ENCODE measurements at regions not wholly inside any gene's neighbourhood (a gene's known extent, or its start where the extent isn't known, plus 50 kb on each side); places are given as distances from the start of the nearest gene placed in this dataset.
"Not testable (repeated sequence)": the region's sequence is repeated elsewhere in the genome, so short reads cannot be mapped to it uniquely, and the experiment has no call there.

DNA sequence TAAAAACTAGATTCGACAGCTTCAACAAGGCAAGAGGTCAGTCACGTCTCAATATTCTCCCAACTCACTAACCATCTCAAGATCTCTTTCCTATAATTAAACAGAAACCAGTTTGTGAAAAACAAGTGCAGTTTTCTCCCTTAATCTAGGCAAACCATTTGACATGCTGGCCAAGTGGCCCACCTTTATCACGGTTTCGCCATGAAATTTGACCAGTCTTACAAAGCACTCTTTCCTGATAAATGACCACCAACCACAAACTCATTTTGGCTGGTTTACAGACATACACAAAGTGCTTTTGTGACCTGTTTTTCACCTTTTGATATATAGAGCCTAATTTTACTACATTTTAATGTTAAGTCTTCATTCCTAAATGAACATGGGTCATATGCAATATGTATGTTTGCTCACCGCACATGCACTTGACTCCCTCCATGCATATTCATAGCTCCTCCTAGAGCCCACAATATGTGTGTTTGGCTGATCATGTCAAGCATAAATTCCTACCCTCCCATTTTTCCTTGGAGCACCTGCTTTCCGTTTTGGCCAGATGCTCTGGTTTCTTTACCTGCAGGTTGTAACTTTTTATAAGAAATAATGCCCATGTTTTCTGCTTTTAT lies 385.1 kb downstream of the RAD51AP2 start:
- POLR2A ChIA-PET, result no interaction called here
- ATAC-seq (no peak), DNase-seq (ENCODE audit: low read depth, low spot score) (no peak)
- intact Hi-C loops (cut with micrococcal nuclease; ENCODE audit: unreplicated experiment) (no loop called here), in situ Hi-C loops (cut with HindIII; ENCODE audit: low pct_unique_long_range_greater_than_20kb, low sequenced_read_pairs) (no loop called here)
- CTCF ChIA-PET, result no interaction called here
- Histone ChIP-seq H3K27ac (ENCODE audit: low read length) (no peak overlapping the region), H3K27me3 (ENCODE audit: control insufficient read depth, insufficient read depth, low read length) (no peaks in the 10 kb centered on the region), H3K36me3 (ENCODE audit: control insufficient read depth, insufficient read depth, low read length) (no peaks in the 10 kb centered on the region), H3K4me3 (ENCODE audit: low read depth in 2 of 2, low read length in 2 of 2) (no peak overlapping the region), H3K4me1 (ENCODE audit: control insufficient read depth, insufficient read depth, low read length) (no peaks in the 10 kb centered on the region), H3K9me3 (ENCODE audit: control insufficient read depth, insufficient read depth, low read depth, low read length) (no peaks in the 10 kb centered on the region)
- TF ChIP-seq POLR2AphosphoS5 (IDR thresholded peaks at IDR 0.05; ENCODE audit: low read depth, low read length), result no peak
- no peak for TF ChIP-seq TCF7L2 (IDR thresholded peaks at IDR 0.05; ENCODE audit: low read depth, low read length)
- TF ChIP-seq, protein P1, sequence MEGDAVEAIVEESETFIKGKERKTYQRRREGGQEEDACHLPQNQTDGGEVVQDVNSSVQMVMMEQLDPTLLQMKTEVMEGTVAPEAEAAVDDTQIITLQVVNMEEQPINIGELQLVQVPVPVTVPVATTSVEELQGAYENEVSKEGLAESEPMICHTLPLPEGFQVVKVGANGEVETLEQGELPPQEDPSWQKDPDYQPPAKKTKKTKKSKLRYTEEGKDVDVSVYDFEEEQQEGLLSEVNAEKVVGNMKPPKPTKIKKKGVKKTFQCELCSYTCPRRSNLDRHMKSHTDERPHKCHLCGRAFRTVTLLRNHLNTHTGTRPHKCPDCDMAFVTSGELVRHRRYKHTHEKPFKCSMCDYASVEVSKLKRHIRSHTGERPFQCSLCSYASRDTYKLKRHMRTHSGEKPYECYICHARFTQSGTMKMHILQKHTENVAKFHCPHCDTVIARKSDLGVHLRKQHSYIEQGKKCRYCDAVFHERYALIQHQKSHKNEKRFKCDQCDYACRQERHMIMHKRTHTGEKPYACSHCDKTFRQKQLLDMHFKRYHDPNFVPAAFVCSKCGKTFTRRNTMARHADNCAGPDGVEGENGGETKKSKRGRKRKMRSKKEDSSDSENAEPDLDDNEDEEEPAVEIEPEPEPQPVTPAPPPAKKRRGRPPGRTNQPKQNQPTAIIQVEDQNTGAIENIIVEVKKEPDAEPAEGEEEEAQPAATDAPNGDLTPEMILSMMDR (IDR thresholded peaks at IDR 0.05), result no peak
- no peak for TF ChIP-seq SIN3A (IDR thresholded peaks at IDR 0.05; ENCODE audit: borderline replicate concordance, insufficient read depth, low read depth, low read length)
- TF ChIP-seq, protein P2, sequence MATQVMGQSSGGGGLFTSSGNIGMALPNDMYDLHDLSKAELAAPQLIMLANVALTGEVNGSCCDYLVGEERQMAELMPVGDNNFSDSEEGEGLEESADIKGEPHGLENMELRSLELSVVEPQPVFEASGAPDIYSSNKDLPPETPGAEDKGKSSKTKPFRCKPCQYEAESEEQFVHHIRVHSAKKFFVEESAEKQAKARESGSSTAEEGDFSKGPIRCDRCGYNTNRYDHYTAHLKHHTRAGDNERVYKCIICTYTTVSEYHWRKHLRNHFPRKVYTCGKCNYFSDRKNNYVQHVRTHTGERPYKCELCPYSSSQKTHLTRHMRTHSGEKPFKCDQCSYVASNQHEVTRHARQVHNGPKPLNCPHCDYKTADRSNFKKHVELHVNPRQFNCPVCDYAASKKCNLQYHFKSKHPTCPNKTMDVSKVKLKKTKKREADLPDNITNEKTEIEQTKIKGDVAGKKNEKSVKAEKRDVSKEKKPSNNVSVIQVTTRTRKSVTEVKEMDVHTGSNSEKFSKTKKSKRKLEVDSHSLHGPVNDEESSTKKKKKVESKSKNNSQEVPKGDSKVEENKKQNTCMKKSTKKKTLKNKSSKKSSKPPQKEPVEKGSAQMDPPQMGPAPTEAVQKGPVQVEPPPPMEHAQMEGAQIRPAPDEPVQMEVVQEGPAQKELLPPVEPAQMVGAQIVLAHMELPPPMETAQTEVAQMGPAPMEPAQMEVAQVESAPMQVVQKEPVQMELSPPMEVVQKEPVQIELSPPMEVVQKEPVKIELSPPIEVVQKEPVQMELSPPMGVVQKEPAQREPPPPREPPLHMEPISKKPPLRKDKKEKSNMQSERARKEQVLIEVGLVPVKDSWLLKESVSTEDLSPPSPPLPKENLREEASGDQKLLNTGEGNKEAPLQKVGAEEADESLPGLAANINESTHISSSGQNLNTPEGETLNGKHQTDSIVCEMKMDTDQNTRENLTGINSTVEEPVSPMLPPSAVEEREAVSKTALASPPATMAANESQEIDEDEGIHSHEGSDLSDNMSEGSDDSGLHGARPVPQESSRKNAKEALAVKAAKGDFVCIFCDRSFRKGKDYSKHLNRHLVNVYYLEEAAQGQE (IDR thresholded peaks at IDR 0.05; ENCODE audit: insufficient read depth in 1 of 2, low read depth in 2 of 2, low read length in 1 of 2), result no peak
- no TSS peak for BruUV-seq (replicated peaks)

DNA sequence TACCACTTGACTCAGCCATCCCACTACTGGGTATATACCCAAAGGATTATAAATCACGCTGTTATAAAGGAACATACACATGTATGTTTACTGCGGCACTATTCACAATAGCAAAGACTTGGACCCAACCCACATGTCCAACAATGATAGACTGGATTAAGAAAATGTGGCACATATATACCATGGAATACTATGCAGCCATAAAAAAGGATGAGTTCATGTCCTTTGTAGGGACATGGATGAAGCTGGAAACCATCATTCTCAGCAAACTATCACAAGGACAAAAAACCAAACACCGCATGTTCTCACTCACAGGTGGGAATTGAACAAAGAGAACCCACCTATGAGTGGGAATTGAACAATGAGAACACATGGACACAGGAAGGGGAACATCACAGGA lies 387.6 kb downstream of the RAD51AP2 start:
- in situ Hi-C loops (cut with HindIII; ENCODE audit: low pct_unique_long_range_greater_than_20kb, low sequenced_read_pairs), result not testable (repeated sequence)

DNA sequence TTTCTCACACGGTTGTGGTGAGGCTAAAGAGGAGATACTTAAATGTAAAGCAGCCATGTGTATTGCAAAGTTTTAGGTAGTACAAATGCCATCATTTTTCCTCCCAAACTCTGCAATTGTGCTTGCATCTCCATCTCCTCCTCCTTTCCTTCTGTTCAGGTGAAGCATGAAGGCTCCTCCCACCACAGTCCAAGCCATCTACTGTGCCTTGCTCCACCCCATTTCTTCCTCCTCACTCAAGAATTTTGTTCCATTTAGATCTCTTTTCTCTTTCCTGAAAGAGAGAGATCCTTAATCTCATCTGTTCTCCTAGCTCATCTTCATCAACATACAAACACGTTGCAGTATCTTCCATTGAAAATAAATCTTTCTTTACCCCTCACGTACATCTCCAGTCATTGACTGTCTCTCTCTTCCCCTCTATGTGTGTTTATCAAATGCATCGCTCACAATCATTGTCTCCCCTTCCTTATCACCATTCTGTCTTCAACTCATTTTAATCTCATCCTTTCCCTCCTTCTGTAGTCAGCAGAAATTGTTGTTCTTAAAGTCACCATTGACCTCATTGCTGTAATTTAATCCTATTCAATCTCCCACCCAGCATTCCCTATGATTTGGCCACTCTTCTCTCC lies 392.1 kb downstream of the RAD51AP2 start:
- ChIA-PET CTCF (no interaction called here), POLR2A (no interaction called here)
- Histone ChIP-seq H3K27me3 (ENCODE audit: control insufficient read depth, insufficient read depth, low read length) (no peaks in the 10 kb centered on the region), H3K36me3 (ENCODE audit: control insufficient read depth, insufficient read depth, low read length) (no peaks in the 10 kb centered on the region), H3K4me1 (ENCODE audit: control insufficient read depth, insufficient read depth, low read length) (no peaks in the 10 kb centered on the region), H3K9me3 (ENCODE audit: control insufficient read depth, insufficient read depth, low read depth, low read length) (no peaks in the 10 kb centered on the region), H3K27ac (ENCODE audit: low read length) (no peak overlapping the region), H3K4me3 (ENCODE audit: low read depth in 2 of 2, low read length in 2 of 2) (no peak overlapping the region)
- DNase-seq (ENCODE audit: low read depth, low spot score), result no peak
- ATAC-seq, result no peak
- in situ Hi-C loops (cut with HindIII; ENCODE audit: low pct_unique_long_range_greater_than_20kb, low sequenced_read_pairs), result no loop called here
- TF ChIP-seq, protein P2 (IDR thresholded peaks at IDR 0.05; ENCODE audit: insufficient read depth in 1 of 2, low read depth in 2 of 2, low read length in 1 of 2), result no peak
- TF ChIP-seq, protein P1 (IDR thresholded peaks at IDR 0.05), result no peak
- TF ChIP-seq TCF7L2 (IDR thresholded peaks at IDR 0.05; ENCODE audit: low read depth, low read length) (no peak), POLR2AphosphoS5 (IDR thresholded peaks at IDR 0.05; ENCODE audit: low read depth, low read length) (no peak), SIN3A (IDR thresholded peaks at IDR 0.05; ENCODE audit: borderline replicate concordance, insufficient read depth, low read depth, low read length) (no peak)
- intact Hi-C loops (cut with micrococcal nuclease; ENCODE audit: unreplicated experiment), result no loop called here
- no TSS peak for BruUV-seq (replicated peaks)

More for the DNA sequence above, 387.6 kb downstream of the RAD51AP2 start:
- H3K36me3 ChIP-seq (ENCODE audit: control insufficient read depth, insufficient read depth, low read length); POLR2A ChIA-PET; H3K4me3 ChIP-seq (ENCODE audit: low read depth in 2 of 2, low read length in 2 of 2); BruUV-seq (replicated peaks); DNase-seq (ENCODE audit: low read depth, low spot score); H3K27ac ChIP-seq (ENCODE audit: low read length); H3K4me1 ChIP-seq (ENCODE audit: control insufficient read depth, insufficient read depth, low read length); intact Hi-C loops (cut with micrococcal nuclease; ENCODE audit: unreplicated experiment); H3K27me3 ChIP-seq (ENCODE audit: control insufficient read depth, insufficient read depth, low read length); H3K9me3 ChIP-seq (ENCODE audit: control insufficient read depth, insufficient read depth, low read depth, low read length); CTCF ChIA-PET; ATAC-seq: not testable (repeated sequence)

All from Panc1 (cell line).